HL-60 (cell line): ENCODE measurements at regions not wholly inside any gene's neighbourhood (a gene's known extent, or its start where the extent isn't known, plus 50 kb on each side); places are given as distances from the start of the nearest gene placed in this dataset.

Experiments used
- DNase-seq, 2 experiments: peaks; one replicate each; pipeline ENCODE4 v3.0.0-alpha.2; 2010 to 2020; ENCODE audit warnings: low read depth in 1 of 2, low spot score in 1 of 2
- H3K27ac ChIP-seq: fragments of 250-450 bp; sonication (Bioruptor Pico); replicated peaks from 2 replicates; pipeline ENCODE4 v1.5.1; 2020; ENCODE audit warnings: mild to moderate bottlenecking, moderate library complexity
- H3K27me3 ChIP-seq: fragments of 250-450 bp; sonication (Bioruptor Pico); 2 replicates; pipeline ENCODE4 v1.5.1; 2021; ENCODE audit warnings: mild to moderate bottlenecking, moderate library complexity; ENCODE audit not compliant: insufficient read depth, poor library complexity, severe bottlenecking
- H3K4me3 ChIP-seq: replicated peaks from 2 replicates; pipeline ENCODE4 v1.5.1; 2011; ENCODE audit warnings: mild to moderate bottlenecking, control low read depth, low read length; ENCODE audit not compliant: insufficient read depth
- CTCF ChIP-seq: IDR thresholded peaks from one replicate; pipeline ENCODE4 v1.5.1; 2011; ENCODE audit warnings: low read length, control low read depth, inconsistent platforms; ENCODE audit not compliant: insufficient read depth
- GABPA ChIP-seq: IDR thresholded peaks from 2 replicates; pipeline ENCODE4 v1.6.1; 2012; ENCODE audit warnings: low read depth
- POLR2AphosphoS5 ChIP-seq: IDR thresholded peaks from 2 replicates; pipeline ENCODE4 v1.6.1; 2012; ENCODE audit warnings: low read depth
- REST ChIP-seq: IDR thresholded peaks from 2 replicates; pipeline ENCODE4 v1.6.1; 2012; ENCODE audit warnings: low read depth; ENCODE audit not compliant: insufficient replicate concordance
- SPI1 ChIP-seq: IDR thresholded peaks from 2 replicates; pipeline ENCODE4 v1.6.1; 2012; ENCODE audit warnings: low read depth, mild to moderate bottlenecking, borderline replicate concordance

DNA sequence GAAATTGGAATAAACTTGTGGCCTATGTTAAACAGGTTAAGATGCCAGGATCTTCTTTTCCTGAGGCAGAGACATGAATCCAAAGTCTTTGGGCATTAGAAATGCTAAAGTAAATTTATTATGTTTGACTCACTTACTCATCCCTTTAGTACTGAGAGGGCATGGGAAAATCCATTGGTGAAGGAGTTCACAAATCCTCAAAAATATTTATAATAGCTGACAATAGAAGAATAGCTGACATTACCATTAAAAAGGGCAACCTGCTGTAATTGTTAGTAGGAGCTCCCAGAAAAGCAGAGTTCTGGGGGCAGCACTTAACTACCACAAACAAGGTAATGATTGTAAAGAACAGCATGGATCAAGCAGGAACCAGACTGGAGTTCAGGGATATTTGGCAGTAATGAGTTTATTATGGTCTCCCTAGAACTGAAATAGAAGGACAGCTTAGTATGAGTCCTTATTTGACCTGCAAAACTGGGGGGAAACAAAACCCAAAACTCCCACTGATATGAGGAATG, 285.8 kb upstream of the KLHL1 start:
- TF ChIP-seq SPI1: no peak
- no peak for TF ChIP-seq POLR2AphosphoS5
- no peak for TF ChIP-seq GABPA
- no peak for TF ChIP-seq REST
- TF ChIP-seq CTCF: no peak
- Histone ChIP-seq H3K4me3 (no peak overlapping the region), H3K27me3 (no peaks in the 10 kb centered on the region), H3K27ac (no peak overlapping the region)
- no peak for DNase-seq

GRCh38 chr13:70391678-70392077, 283.4 kb upstream of the KLHL1 start:
- TF ChIP-seq REST (no peak), CTCF (no peak), POLR2AphosphoS5 (no peak)
- H3K4me3 ChIP-seq: no peak overlapping the region
- DNase-seq: no peak
- no peak overlapping the region for H3K27ac ChIP-seq
- H3K27me3 ChIP-seq: no peaks in the 10 kb centered on the region

GRCh38 chr13:70390968-70391367, 282.7 kb upstream of the KLHL1 start:
- H3K27ac ChIP-seq: no peak overlapping the region
- DNase-seq: no peak
- no peak overlapping the region for H3K4me3 ChIP-seq
- TF ChIP-seq GABPA (no peak), SPI1 (no peak), POLR2AphosphoS5 (no peak), REST (no peak), CTCF (no peak)
- H3K27me3 ChIP-seq: no peaks in the 10 kb centered on the region
